HG02798 (cell line): ENCODE measurements at regions not wholly inside any gene's neighbourhood (a gene's known extent, or its start where the extent isn't known, plus 50 kb on each side); places are given as distances from the start of the nearest gene placed in this dataset.
"Not testable (repeated sequence)": the region's sequence is repeated elsewhere in the genome, so short reads cannot be mapped to it uniquely, and the experiment has no call there.

Experiments used
- ATAC-seq: cut with Tn5 transposase; IDR thresholded peaks from one replicate; pipeline ENCODE4 v1.9.1; 2021; ENCODE audit warnings: mild to moderate bottlenecking; ENCODE audit not compliant: unreplicated experiment, poor library complexity

GRCh38 chr7:153698046-153698445 lies 354.2 kb upstream of the DPP6 start:
- no peak for ATAC-seq

- ATAC-seq: no peak
Measured at GRCh38 chr7:153701678-153702077, 350.5 kb upstream of the DPP6 start.

GRCh38 chr7:153723892-153724291 lies 328.3 kb upstream of the DPP6 start:
- ATAC-seq: not testable (repeated sequence)

- not testable (repeated sequence) for ATAC-seq
Measured at GRCh38 chr7:153731504-153731903, 320.7 kb upstream of the DPP6 start.

GRCh38 chr7:153743434-153743833 lies 308.8 kb upstream of the DPP6 start:
- ATAC-seq: not testable (repeated sequence)

- not testable (repeated sequence) for ATAC-seq
Measured at GRCh38 chr7:153747969-153748368, 304.2 kb upstream of the DPP6 start.

- ATAC-seq: not testable (repeated sequence)
Measured at GRCh38 chr7:153748885-153749284, 303.3 kb upstream of the DPP6 start.

GRCh38 chr7:153765869-153766268 lies 286.3 kb upstream of the DPP6 start:
- not testable (repeated sequence) for ATAC-seq

- ATAC-seq: not testable (repeated sequence)
Measured at GRCh38 chr7:153766926-153767325, 285.3 kb upstream of the DPP6 start.

- no peak for ATAC-seq
Measured at GRCh38 chr7:153772966-153773365, 279.2 kb upstream of the DPP6 start.

GRCh38 chr7:153776940-153777339 lies 275.3 kb upstream of the DPP6 start:
- not testable (repeated sequence) for ATAC-seq

- ATAC-seq: not testable (repeated sequence)
Measured at GRCh38 chr7:153797363-153797762, 254.8 kb upstream of the DPP6 start.

- no peak for ATAC-seq
Measured at GRCh38 chr7:153808117-153808516, 244.1 kb upstream of the DPP6 start.

GRCh38 chr7:153829525-153829924 lies 222.7 kb upstream of the DPP6 start:
- no peak for ATAC-seq

- no peak for ATAC-seq
Measured at GRCh38 chr7:153832160-153832559, 220.0 kb upstream of the DPP6 start.

- ATAC-seq: no peak
Measured at GRCh38 chr7:153835103-153835502, 217.1 kb upstream of the DPP6 start.

- no peak for ATAC-seq
Measured at GRCh38 chr7:153835712-153836265, 216.4 kb upstream of the DPP6 start.

- ATAC-seq: no peak
Measured at GRCh38 chr7:153838591-153838990, 213.6 kb upstream of the DPP6 start.

GRCh38 chr7:153840861-153841260 lies 211.3 kb upstream of the DPP6 start:
- ATAC-seq: no peak

- no peak for ATAC-seq
Measured at GRCh38 chr7:153847828-153848227, 204.4 kb upstream of the DPP6 start.

GRCh38 chr7:153852261-153852660 lies 199.9 kb upstream of the DPP6 start:
- ATAC-seq: no peak

- no peak for ATAC-seq
Measured at GRCh38 chr7:153858355-153858754, 193.8 kb upstream of the DPP6 start.

GRCh38 chr7:153859239-153859638 lies 193.0 kb upstream of the DPP6 start:
- ATAC-seq: no peak
